DMS 273 (cell line): ENCODE measurements at regions not wholly inside any gene's neighbourhood (a gene's known extent, or its start where the extent isn't known, plus 50 kb on each side); places are given as distances from the start of the nearest gene placed in this dataset.

Source experiments
- DNase-seq: peaks from one replicate; lab custom pipeline; 2025; ENCODE audit not compliant: unreplicated experiment; lab: John Stamatoyannopoulos, UW

DNA sequence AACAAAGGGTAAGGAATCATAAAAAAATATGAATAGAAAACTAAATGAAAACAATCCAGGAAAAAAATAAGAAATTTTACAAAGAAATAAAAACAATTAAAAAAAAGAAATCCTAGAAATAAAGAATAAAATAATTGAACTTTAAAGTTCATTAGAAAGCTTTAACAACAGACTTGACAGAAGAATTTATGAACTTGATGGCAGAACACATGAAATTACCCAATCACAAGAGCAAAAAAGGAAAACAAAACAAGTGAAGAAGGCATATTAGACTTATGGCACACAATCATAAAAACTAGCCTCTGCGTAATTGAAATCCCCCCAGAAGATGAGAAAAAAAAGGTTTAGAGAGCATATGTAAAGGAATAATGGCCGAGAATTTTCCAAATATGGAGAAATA lies 802.5 kb upstream of the B3GALT2 start:
- no peak for DNase-seq

DNA sequence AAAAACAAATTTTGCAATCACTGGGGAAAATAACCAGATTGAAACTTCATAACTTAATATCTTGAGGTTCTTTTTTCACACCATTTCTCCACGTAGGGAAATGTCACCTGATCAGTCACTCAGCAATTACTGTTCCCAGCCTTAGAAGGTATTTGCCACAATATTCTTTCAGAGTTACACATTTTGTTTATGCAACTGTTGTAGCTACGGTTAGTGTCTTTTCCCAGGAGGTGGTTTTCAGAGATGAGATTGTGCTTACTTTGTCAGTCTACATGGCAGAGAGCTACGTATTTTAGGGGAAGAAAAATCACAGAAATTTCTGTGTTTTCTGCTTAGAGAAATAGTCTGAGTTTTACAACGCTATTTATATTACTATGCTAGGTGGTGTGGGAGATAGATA lies 792.8 kb upstream of the B3GALT2 start:
- no peak for DNase-seq

DNA sequence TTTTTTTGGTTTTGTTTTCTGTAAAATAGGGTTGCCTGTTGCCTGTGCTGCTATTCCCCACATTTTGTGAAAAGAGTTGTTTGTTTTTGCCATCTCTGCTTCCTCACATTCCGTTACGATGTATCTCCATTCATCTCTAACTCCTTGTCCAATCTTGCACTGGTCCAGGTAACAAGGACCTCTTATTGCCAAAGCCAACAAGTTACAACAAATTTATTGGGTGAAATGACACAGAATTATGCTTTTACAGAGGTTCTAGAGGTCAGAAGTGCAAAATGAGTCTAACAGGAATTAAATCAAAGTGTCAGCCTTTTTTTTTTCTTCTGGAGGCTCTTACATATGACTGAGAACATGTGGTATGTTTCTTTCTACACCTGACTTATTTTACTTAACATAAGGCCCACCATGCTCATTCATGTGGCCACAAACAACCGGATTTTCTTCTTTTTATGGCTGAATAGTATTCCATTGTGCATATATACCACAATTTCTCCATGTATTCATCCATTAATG lies 787.9 kb upstream of the B3GALT2 start:
- DNase-seq: no peak

DNA sequence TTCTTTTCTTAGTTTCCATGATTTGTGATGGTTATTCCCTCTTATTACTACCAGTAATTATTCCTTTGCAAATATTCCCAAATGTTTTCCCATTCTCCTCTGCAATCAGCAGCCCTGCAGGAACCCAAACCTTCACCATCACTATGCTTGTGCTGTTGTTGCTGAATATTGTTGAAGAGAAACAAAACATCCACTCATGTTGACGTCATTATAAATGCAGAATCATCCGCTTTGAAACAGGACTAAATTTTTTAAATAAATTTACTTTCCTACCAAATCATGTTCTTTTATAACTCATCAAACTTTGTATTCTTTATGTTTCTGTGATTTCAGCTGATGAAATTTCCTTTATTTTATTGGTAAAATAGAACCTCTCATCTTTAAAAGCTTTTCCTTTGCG lies 787.0 kb upstream of the B3GALT2 start:
- no peak for DNase-seq

DNA sequence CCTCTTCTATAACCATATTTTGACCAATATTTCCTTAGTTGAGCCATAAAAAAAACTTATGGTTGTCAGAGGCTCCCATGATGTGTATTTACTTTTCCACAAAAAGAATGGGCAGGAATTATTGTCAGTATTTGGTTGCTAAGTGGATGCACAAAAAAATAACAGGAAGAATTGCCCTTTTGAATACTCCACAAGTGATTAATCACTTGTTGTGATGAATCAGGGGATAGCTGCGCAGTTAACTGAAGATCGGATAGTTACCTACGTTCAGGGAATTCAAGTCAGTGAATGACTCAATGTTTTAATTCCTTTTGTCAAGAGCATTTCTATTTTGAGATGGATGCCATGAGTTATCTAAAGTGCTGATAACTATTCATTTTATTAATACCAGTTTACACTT lies 785.2 kb upstream of the B3GALT2 start:
- DNase-seq: no peak

DNA sequence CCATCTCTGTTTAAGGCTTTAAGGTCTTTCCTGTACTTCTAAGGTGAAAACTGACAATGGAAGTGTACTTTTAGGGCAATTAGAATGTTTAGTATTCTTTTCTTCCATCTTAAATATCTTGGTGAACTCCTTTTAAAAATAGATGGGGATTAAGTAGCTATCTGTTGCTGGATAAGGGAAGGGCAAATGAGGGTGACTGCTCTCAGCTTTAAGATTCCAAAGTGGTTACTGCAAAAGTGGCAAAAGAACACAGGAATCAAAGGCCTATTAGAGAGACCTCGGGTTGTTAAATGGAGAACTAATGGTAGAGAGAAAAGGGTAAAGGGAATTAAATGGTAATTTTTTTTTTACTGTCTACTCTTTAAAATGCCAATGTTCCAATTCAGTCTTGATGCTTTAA lies 774.1 kb upstream of the B3GALT2 start:
- DNase-seq: no peak

DNA sequence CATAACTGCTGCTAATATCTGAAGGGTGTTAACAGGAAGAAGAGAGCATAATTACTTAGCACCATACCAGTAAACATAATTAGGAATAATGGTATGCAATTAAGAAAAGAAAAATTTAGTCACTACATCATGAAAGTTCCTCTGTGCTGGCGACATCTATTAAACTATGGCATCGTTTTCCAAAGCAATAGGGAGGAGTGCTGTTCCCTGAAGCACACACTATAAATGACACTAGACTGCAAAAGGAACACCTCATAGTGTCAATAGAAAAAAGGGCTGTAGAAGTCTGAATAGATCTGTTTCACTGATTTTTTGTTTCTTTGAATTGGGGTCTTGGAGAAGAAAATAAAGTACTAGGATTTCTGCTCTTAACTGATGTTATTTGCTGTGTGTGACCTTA lies 773.6 kb upstream of the B3GALT2 start:
- no peak for DNase-seq

DNA sequence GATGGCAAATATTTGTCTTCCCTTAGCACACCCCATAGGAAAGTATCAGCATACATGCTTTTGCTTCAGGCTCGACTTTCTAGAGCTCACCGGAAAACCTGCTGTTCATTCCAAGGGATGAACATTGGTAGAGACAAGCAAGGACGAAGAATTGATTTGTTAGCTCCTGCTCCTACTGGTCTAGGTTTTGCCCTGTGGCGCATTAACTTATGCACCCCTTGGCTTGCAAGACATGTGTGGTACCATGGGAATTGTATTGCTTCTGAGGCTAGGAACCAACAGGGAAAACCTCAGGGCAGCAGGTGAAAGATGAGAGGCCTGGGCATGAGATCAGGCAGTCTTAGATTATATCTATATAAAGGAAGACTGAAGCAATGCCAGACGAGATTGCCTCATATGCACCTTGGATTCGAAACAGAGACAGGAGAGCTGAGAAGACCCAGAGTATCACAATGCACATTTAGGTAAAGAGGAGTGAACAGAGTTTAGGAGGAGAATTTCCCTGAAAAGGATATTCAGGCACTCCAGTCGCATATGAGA lies 771.2 kb upstream of the B3GALT2 start:
- DNase-seq: no peak

DNA sequence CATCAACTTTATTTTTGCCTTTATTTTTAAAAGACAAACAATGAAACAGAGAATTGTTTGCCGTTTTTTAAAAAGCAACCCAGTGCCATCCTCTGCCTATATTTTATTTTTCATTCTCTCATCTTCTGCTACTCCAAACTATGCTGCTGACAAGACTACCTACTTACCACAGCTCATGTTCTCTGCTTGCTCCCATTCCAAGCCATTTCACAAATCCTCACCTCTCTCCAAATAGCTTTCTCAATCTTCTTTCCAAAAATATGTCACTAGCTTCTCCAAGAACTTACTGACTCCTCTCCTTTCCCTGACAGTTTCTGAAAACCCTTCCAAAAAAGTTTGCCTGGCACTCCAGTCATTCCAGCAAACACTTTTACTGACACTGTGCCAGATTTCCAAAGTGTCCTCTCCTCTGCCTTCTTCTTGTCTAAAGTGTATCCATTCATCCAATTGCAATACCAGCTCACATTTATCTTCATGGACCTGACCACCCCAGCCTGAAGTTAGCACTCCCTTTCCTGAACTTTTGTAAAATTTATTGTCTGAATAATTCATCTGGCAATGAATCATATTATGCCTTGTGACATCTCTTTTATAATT lies 766.5 kb upstream of the B3GALT2 start:
- DNase-seq: no peak

DNA sequence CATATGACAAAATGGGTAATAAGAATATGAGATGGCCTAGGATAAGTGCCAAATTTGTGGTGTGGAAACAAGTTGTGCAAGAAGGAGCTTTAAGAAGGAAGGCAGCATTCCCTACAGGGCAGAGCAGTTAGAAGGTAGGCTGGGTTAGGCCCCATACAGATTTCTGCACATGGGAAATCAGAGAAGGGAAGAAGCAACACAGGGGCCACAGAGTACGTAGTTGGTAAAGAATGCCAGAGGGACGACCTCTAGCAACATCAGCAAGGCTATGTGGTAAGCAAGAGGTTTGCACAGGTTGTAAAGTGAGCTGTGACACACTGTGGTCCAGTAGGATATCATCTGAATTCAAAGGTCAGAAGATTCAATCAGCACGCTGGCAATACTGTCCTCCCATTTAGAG lies 765.6 kb upstream of the B3GALT2 start:
- no peak for DNase-seq

DNA sequence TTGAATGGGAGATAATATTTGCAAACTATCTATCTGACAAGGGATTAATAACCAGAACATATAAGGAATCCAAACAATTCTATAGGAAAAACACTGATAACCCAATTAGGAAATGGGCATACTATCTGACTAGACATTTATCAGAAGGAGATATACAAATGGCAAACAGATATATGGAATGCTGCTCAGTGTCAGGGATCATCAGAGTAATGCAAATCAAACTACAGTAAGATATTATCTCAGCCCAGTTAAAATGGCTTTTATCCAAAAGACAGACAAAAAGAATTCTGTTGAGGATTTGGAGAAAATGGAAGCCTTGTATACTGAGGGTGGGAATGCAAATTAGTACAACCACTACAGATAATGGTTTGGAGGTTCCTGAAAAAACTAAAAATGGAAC lies 758.0 kb upstream of the B3GALT2 start:
- DNase-seq: no peak

DNA sequence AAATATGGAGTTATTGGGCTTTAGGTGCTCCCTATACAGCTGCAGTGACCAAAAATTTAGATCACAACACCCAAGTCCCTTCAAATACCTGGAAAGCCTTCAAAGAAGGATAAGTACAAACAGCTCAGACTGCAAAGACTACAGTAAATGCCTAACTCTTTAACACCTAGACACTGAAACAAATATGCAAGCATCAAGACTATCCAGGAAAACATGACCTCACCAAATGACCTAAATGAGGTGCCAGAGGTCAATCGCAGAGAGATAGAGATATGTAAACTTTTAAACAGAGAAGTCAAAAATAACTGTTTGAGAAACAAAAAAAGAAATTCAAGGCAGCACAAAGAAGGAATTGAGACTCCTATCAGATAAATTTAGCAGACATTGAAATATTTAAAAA lies 753.8 kb upstream of the B3GALT2 start:
- DNase-seq: no peak

DNA sequence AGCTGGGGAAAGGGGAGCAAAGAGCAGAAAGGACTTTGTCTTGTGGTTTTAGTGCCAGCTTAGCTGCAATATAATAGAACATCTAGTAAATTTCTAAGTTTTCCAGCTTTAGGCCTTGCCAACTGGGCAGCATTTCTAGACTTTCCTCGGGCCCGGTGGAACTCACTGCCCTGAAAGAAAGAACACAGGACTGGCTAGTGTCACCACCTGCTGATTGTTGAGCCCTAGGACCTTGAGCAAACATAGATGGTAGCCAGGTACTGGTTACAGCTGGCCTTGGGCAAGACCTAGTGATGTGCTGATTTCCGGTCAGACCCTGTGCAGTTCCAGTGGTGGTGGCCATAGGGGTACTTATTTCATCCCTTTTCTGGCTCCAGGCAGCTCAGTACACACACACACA lies 753.2 kb upstream of the B3GALT2 start:
- DNase-seq: no peak

DNA sequence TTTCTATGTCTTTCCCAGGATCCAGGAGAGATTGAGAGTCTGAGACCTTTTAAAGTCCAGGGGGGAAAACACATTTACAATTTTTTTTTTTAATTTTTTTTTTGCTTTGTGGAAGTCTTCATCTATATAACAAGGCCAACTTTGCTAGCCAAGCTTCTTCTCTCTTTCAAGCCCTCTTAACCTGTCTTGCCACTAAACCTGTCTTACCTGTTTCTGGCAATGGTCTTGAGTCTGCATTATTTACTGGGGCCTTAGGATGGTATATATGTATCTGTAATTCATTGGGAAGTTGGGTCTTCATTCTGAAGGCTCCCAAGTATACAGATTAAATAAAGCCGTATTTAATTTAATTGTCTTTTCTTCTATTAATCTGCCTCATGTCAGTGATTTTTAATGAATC lies 750.9 kb upstream of the B3GALT2 start:
- no peak for DNase-seq

DNA sequence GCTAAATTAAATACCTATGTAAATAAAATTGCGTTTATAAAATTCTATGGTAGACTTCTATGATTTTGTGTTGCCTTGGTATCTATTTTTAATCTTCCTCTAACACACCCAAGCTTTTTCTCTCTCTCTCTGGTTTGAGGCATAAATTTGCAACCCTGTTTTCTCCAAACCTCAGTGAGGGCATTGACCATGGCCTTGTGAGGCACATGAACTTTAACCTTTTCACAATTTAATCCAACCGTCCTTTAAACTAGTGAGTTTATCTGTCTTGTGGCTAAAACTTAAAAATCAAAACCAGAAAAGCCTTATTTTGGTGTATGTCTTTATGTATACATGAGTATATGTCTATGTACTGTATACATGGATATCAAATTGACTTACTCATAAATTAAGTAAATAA lies 746.6 kb upstream of the B3GALT2 start:
- no peak for DNase-seq

DNA sequence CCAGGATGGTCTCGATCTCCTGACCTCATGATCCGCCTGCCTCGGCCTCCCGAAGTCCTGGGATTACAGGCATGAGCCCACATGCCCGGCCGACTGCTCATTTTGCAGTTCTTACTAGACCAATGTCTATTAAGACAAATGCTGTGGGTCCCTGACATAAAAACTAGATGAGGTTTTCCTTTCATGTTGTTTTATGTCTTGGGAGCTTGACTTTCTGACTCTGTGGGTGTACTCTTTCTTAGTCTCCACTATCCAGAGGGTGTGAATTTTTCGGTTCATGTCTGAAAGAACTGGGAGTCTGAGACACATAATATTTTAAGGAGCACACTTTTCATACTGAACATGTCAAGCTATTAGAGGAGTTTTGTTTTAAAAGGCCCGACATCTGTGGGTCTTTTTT lies 744.9 kb upstream of the B3GALT2 start:
- DNase-seq: no peak

DNA sequence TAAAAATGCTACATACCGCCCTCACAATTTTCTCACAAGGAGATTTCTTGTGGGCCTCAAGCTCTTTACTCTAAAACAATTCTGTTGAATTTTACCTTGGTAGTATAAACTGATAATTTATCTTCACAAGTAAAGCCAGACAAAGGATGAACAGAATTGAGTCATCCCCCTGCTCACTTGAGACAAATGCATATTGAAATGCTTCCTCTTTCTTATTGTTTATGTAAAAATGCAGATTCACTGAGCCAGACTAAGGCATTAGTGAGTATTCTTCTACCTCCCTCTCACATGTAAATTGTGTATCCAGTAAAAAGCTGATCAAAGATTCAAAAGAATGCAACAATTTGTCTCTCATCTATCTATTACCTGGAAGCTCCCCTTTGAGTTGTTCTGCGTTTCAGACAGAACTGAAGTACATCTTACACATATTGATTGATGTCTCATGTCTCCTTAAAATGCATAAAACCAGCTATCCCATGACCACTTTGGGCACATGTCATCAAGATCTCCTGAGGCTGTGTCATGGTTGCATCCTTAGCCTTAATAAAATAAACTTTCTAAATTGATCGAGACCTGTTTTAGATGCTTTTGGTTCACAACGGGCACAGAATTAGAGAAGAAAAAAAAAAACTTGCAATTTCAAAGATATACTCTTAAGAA lies 743.1 kb upstream of the B3GALT2 start:
- DNase-seq: no peak

DNA sequence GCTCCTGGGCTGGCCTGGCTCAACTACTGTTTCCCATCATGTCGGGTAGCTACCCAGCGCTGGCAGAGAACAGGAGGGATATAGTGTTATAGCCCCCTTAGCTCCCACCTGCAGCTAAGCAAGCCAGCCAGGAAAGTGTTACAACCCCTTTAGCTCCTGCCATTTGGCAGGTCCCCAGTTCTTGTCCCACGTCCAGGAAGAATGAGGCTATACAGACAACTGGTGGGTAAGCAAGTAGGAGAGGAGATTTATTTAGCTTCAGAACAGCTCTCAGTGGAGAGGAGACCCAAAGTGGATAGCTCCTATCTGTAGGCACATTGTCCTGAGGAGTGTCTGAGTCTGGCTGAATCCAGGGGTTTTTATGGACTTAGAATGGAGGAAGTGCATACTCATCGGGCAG lies 741.1 kb upstream of the B3GALT2 start:
- peak; percentile 13 for DNase-seq

DNA sequence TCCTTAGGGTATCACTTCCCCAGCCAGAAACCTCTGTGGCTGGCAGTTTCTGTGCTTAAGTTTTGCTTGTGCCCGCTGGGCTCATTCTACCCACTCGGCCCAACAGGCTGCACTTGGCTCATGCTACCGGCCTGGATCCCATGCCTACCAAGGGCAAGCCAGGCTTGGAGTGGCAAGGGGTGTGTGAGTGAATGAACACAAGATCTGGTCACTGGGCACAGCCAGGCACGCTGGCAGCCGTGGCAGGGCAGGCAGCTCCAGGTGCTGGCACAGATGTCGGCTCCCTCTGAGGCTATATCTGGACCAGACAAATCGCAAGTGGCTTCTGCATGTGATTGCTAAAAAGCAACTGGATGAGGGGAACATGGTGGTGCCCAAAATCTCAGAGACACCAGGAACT lies 740.5 kb upstream of the B3GALT2 start:
- no peak for DNase-seq

DNA sequence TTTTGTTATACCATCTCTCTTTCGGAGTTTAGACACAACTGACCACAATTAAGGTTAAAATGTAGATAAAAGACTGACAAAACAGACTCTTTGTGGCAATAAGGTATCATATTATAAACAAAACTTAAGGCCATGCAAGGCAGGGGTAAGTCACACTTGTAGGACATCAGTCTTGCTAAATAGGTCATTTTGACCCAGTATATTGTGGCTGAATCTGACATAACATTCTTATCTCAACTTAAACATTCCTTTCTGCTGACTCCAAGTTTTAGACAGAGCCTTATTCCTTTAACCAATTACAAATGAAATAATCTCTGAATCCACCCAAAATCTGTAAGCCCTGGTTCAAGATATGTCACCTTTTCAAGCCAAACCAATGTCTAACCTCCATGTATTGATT lies 733.4 kb upstream of the B3GALT2 start:
- DNase-seq: no peak

DNA sequence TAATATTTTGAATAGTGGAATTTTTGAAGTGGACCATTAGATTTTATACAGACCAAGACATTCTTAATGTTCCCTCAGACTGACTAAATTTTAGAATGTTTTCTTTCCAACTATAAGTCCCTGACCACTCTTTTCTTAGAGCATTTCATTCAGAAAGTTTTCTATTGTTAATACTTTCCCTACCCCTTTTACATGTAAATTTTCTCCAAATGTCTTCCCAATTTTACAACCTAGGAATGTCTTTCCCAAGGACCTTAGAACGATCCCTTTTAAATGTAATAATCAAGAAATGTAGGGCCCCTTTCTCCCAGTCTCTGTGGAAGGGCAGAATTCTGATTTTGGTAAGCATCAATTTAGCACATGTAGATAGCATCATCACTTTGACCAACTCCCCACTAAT lies 730.0 kb upstream of the B3GALT2 start:
- no peak for DNase-seq

DNA sequence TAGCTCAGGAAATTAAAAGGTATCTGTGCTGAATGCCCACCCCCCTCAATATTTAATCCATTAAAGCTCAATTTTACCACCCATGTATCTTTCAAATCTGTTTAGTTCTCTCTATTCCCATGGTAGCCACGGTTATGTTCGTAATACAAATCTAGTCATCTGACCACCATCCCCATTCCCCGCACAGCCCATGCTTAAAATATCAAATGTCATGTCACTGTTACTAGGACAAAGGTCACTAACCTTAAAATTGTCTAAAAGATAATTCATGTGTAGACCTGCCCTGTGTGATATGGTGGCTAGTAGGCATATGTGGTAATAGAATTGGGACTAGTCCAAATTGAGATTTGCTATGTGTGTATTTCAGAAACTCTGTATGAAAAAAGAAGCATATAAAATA lies 728.5 kb upstream of the B3GALT2 start:
- DNase-seq: no peak
